Peyer's patch (tissue), 4 donors: ENCODE measurements at regions not wholly inside any gene's neighbourhood (a gene's known extent, or its start where the extent isn't known, plus 50 kb on each side); places are given as distances from the start of the nearest gene placed in this dataset.
"Not testable (repeated sequence)": the region's sequence is repeated elsewhere in the genome, so short reads cannot be mapped to it uniquely, and the experiment has no call there.

Source experiments
- DNase-seq, 3 donors: peaks; one replicate each; pipeline ENCODE4 v3.0.0-alpha.2; 2017 to 2019
- H3K27ac ChIP-seq, 4 donors: fragments of 200-600 bp; sonication (generic); one replicate each; pipeline ENCODE4 v1.5.1; 2016 to 2019
- H3K27me3 ChIP-seq, 2 donors: fragments of 200-600 bp; sonication (generic); one replicate each; pipeline ENCODE4 v1.5.1; 2019
- H3K36me3 ChIP-seq, 3 donors: fragments of 200-600 bp; sonication (generic); one replicate each; pipeline ENCODE4 v1.5.1; 2016 to 2019
- H3K4me1 ChIP-seq, 4 donors: fragments of 200-600 bp; sonication (generic); one replicate each; pipeline ENCODE4 v1.5.1; 2016 to 2019
- H3K4me3 ChIP-seq, 4 donors: fragments of 200-600 bp; sonication (generic); 1 replicate in 3 of 4; 2 replicates in 1 of 4; pipeline ENCODE4 v1.5.1; 2016 to 2019; ENCODE audit warnings: mild to moderate bottlenecking in 1 of 4
- H3K9me3 ChIP-seq, 4 donors: fragments of 200-600 bp; sonication (generic); one replicate each; pipeline ENCODE4 v1.5.1; 2016 to 2019; ENCODE audit warnings: mild to moderate bottlenecking in 1 of 4
- POLR2A ChIP-seq, 2 donors: fragments of 450-650 bp; IDR thresholded peaks; one replicate each; pipeline ENCODE4 v1.5.1; 2017; ENCODE audit warnings: antibody characterized with exemption in 2 of 2, mild to moderate bottlenecking in 2 of 2, moderate library complexity in 2 of 2
- TF ChIP-seq, protein P1 (sequence below), 6 experiments: fragments of 450-650 bp in 4 of 6; fragments of 200-600 bp in 2 of 6; sonication (generic) in 1 of 6; IDR thresholded peaks; one replicate each; pipeline ENCODE4 v1.5.1; 2017 to 2019; ENCODE audit warnings: antibody characterized with exemption in 6 of 6, mild to moderate bottlenecking in 3 of 6, moderate library complexity in 1 of 6

DNA sequence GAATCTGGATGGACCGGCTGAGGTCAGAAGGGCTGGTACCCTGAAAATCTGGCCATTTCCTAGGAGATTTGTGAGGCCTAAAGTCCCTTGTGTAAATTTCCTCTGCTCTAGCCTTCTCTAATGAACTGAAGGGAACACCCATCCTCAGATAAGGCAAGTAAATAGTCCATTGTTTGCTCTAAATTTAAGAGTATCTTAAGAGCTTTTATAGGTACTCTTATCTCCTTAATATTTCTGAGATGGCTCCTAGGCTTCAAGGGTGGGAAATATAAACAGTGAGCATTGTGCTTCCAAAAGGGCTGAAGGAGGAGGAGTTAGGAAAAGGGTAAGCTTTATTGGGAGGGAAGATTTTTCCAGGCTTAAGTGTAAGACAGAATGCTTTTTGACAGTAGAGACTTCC lies 148.7 kb upstream of the EDNRB start:
- no peaks in the 10 kb centered on the region for H3K9me3 ChIP-seq
- H3K27ac ChIP-seq, result no peak overlapping the region
- no peaks in the 10 kb centered on the region for H3K4me1 ChIP-seq
- no peaks in the 10 kb centered on the region for H3K36me3 ChIP-seq
- no peak overlapping the region for H3K4me3 ChIP-seq
- no peak for DNase-seq
- H3K27me3 ChIP-seq, result no peaks in the 10 kb centered on the region
- TF ChIP-seq, protein P1, sequence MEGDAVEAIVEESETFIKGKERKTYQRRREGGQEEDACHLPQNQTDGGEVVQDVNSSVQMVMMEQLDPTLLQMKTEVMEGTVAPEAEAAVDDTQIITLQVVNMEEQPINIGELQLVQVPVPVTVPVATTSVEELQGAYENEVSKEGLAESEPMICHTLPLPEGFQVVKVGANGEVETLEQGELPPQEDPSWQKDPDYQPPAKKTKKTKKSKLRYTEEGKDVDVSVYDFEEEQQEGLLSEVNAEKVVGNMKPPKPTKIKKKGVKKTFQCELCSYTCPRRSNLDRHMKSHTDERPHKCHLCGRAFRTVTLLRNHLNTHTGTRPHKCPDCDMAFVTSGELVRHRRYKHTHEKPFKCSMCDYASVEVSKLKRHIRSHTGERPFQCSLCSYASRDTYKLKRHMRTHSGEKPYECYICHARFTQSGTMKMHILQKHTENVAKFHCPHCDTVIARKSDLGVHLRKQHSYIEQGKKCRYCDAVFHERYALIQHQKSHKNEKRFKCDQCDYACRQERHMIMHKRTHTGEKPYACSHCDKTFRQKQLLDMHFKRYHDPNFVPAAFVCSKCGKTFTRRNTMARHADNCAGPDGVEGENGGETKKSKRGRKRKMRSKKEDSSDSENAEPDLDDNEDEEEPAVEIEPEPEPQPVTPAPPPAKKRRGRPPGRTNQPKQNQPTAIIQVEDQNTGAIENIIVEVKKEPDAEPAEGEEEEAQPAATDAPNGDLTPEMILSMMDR (IDR thresholded peaks at IDR 0.05), result no peak
- TF ChIP-seq POLR2A (IDR thresholded peaks at IDR 0.05), result no peak

DNA sequence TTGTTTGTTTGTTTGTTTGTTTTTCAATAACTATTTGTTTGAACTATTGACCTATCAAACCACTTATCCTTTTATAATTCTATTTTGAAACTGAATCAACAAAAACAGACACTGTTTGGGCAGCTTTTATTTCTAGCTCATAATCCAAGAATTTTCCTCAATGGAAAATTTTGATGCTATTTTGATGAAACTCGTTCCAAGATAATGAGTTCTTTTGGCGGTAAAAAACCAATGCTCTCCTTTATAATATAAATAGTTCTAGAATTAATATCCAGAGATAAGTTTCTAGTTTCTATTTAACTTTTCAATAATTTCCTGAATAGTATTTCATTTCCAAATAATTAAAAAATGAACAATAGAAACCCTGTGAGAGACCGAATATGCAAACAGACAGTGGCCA lies 146.5 kb upstream of the EDNRB start:
- no peaks in the 10 kb centered on the region for H3K9me3 ChIP-seq
- no peak overlapping the region for H3K4me3 ChIP-seq
- no peak for DNase-seq
- H3K36me3 ChIP-seq, result no peaks in the 10 kb centered on the region
- no peak for TF ChIP-seq POLR2A (IDR thresholded peaks at IDR 0.05)
- TF ChIP-seq, protein P1 (IDR thresholded peaks at IDR 0.05), result no peak
- H3K27ac ChIP-seq, result no peak overlapping the region
- no peaks in the 10 kb centered on the region for H3K27me3 ChIP-seq
- H3K4me1 ChIP-seq, result no peaks in the 10 kb centered on the region

DNA sequence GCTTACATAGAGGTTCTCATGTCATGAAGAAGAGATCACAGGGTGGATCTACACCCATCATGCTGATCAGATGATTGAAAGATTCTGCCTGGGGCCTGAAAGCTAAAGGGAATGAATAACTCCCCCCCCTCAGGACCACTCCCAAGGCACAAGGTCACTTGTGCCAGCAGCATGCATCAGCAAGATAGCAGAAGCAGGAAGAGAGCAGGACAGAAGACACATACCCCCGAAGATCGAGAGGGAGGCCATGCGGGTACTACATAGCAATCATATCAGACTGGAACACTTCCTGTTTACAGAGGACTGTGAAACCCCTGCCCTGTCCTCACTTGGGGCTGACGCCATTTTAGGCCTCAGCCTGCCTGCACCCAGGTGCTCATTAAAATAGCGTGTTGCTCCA lies 143.2 kb upstream of the EDNRB start:
- no peak overlapping the region for H3K4me3 ChIP-seq
- no peak for DNase-seq
- no peaks in the 10 kb centered on the region for H3K9me3 ChIP-seq
- H3K4me1 ChIP-seq, result no peaks in the 10 kb centered on the region
- TF ChIP-seq, protein P1 (IDR thresholded peaks at IDR 0.05), result no peak
- TF ChIP-seq POLR2A (IDR thresholded peaks at IDR 0.05), result no peak
- H3K36me3 ChIP-seq, result no peaks in the 10 kb centered on the region
- no peak overlapping the region for H3K27ac ChIP-seq
- no peaks in the 10 kb centered on the region for H3K27me3 ChIP-seq

DNA sequence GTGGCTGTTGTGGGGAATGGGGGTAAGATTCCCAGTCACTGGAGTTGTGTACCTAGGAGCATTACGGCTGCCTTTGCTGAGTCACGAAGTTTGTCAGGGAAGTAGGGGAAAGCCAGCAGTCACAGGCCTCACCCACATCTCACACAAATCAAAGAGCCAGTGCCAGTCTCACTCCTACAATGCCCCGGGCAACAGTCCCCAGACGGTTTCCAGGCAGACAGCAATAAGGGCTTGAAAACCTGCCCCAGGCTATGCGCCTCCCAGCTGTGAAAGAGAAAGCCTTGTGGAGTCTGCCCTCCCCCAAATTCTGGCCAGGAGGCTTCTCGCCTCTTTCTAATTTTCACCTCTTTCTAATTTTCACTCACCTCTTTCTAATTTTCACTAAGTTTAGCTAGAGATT lies 142.3 kb upstream of the EDNRB start:
- Histone ChIP-seq H3K27me3 (no peaks in the 10 kb centered on the region), H3K4me1 (no peaks in the 10 kb centered on the region), H3K4me3 (no peak overlapping the region), H3K27ac (no peak overlapping the region), H3K9me3 (no peaks in the 10 kb centered on the region), H3K36me3 (no peaks in the 10 kb centered on the region)
- no peak for TF ChIP-seq POLR2A (IDR thresholded peaks at IDR 0.05)
- TF ChIP-seq, protein P1 (IDR thresholded peaks at IDR 0.05), result no peak
- DNase-seq, result no peak

GRCh38 chr13:78056865-78057264 lies 138.2 kb upstream of the EDNRB start:
- H3K36me3 ChIP-seq, H3K4me1 ChIP-seq, H3K9me3 ChIP-seq, H3K27me3 ChIP-seq, H3K27ac ChIP-seq, DNase-seq, H3K4me3 ChIP-seq: not testable (repeated sequence)

DNA sequence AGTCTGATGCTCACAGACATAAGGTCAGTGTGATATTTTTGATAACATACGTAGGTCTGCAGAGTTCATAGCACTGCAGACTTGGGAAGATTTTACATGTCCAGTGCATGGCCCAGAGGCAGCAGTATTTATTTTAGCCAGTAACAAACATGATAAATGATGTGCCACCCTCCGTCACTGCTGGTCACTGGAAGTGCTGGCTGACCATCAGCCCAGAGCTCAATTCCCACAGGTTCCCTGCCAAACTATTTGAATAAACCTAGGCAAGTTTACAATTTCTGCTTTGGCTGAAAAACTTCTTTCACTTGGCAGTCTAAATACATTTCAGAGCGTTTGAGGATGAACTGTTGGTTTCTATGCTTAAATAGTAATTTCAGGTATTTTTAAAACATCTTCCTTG lies 135.5 kb upstream of the EDNRB start:
- Histone ChIP-seq H3K27me3 (no peaks in the 10 kb centered on the region), H3K9me3 (no peaks in the 10 kb centered on the region), H3K36me3 (no peaks in the 10 kb centered on the region), H3K27ac (no peak overlapping the region), H3K4me1 (no peaks in the 10 kb centered on the region), H3K4me3 (no peak overlapping the region)
- DNase-seq, result no peak
- no peak for TF ChIP-seq POLR2A (IDR thresholded peaks at IDR 0.05)
- TF ChIP-seq, protein P1 (IDR thresholded peaks at IDR 0.05), result no peak
